ENCODE measurements at regions not wholly inside any gene's neighbourhood (a gene's known extent, or its start where the extent isn't known, plus 50 kb on each side); places are given as distances from the start of the nearest gene placed in this dataset.

DNA sequence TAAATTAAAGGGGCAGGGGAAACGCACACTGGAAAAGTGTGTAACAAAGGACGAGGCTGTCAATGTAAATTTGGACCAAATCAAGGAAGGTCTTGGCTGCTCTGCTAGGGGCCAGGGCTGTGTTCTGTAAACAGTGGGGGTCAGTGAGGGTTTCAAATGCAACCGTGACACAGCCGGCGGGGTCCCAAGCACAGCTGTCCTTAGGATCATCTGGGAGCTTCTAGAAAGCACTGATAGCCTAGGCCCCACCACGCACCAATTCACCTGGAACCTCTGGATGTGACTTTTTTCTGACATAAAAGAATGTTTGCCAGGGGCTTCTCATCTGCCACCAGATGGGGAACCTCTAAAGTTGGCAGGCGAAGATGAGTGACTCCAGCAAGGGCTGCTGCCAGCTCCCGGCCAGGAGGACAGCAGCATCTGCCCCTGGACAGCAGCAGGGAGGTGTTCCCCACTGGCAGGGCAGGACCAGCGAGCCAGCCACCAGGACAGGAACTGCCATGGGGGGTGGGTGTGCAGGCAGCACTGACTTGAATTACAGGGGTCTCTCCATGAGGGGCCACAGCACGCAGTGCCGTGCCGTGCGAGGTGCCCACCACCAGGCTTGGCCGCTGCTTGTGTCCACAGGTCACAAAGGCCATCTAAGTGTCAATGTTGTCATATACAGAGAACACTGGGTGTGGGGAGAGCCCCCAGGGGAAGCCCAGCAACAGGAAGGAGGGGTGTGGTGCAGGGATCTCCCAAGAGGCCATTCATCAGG lies 87.5 kb downstream of the SOX1 start:
- TF ChIP-seq, protein P1, sequence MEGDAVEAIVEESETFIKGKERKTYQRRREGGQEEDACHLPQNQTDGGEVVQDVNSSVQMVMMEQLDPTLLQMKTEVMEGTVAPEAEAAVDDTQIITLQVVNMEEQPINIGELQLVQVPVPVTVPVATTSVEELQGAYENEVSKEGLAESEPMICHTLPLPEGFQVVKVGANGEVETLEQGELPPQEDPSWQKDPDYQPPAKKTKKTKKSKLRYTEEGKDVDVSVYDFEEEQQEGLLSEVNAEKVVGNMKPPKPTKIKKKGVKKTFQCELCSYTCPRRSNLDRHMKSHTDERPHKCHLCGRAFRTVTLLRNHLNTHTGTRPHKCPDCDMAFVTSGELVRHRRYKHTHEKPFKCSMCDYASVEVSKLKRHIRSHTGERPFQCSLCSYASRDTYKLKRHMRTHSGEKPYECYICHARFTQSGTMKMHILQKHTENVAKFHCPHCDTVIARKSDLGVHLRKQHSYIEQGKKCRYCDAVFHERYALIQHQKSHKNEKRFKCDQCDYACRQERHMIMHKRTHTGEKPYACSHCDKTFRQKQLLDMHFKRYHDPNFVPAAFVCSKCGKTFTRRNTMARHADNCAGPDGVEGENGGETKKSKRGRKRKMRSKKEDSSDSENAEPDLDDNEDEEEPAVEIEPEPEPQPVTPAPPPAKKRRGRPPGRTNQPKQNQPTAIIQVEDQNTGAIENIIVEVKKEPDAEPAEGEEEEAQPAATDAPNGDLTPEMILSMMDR (IDR thresholded peaks at IDR 0.05), result no peak
- no peak for TF ChIP-seq POLR2A (IDR thresholded peaks at IDR 0.05)
